Peyer's patch (tissue), 4 donors: ENCODE measurements at regions not wholly inside any gene's neighbourhood (a gene's known extent, or its start where the extent isn't known, plus 50 kb on each side); places are given as distances from the start of the nearest gene placed in this dataset.

Experiments
- CTCF ChIP-seq, 6 experiments: fragments of 450-650 bp in 4 of 6; fragments of 200-600 bp in 2 of 6; sonication (generic) in 1 of 6; IDR thresholded peaks; one replicate each; pipeline ENCODE4 v1.5.1; 2017 to 2019; ENCODE audit warnings: antibody characterized with exemption in 6 of 6, mild to moderate bottlenecking in 3 of 6, moderate library complexity in 1 of 6
- POLR2A ChIP-seq, 2 donors: fragments of 450-650 bp; IDR thresholded peaks; one replicate each; pipeline ENCODE4 v1.5.1; 2017; ENCODE audit warnings: antibody characterized with exemption in 2 of 2, mild to moderate bottlenecking in 2 of 2, moderate library complexity in 2 of 2

DNA sequence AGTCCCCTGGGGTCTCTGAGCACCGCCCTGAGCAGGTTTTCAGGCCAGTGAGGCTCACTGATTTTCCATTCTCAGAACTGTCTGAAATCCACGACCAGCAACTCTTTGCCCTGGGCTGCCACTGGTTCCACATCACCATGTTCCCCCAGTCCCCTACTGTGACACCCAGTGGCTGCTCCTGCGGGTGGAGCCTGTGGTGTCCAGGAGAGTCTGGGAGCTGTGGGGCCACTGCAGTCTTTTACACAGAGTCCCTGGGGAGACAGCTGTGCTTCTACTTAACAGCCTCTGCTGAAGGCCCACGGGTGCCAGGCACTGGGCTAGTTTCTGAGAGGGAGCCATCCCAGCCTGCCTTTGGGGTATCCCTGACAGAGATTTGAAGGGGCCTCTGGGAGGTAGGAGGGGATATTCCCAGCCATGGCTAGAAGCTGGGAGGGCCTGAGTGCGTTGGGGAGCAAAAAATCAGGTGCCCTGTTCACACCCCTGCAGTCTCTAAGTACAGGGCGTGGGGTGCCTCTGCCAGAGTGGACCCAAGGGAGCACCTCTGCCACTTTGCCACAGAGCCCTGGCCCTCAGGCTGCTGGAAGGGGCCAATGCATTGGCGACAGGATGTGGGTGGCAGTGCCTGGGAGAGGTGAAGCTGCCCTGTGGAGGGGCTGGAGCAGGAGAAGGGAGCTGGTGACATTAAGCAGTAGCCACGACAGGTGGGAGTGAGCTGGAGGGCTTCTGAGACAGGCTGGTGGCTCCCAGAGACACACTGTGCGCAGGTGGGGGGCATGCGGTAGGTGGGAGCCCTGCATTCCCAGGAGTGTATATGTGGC, 200.2 kb upstream of the ZNF536 start:
- TF ChIP-seq POLR2A (IDR thresholded peaks at IDR 0.05) (no peak), CTCF (IDR thresholded peaks at IDR 0.05) (no peak)
